Fibroblast of mammary gland (primary cell): ENCODE measurements at regions not wholly inside any gene's neighbourhood (a gene's known extent, or its start where the extent isn't known, plus 50 kb on each side); places are given as distances from the start of the nearest gene placed in this dataset.

Experiments
- DNase-seq: peaks from one replicate; pipeline ENCODE4 v3.0.0-alpha.2; 2010; ENCODE audit warnings: low read depth
- H3K4me3 ChIP-seq: 2 replicates; pipeline ENCODE4 v1.5.1; 2011; ENCODE audit warnings: low read depth, mild to moderate bottlenecking, low read length, moderate library complexity; ENCODE audit not compliant: control insufficient read depth
- CTCF ChIP-seq: conservative IDR thresholded peaks from 2 replicates; pipeline ENCODE4 v1.5.1; 2011; ENCODE audit warnings: low read depth, low read length, inconsistent platforms; ENCODE audit not compliant: control insufficient read depth, insufficient read depth

- no peak overlapping the region for H3K4me3 ChIP-seq
- no peak for DNase-seq
- no peak for TF ChIP-seq CTCF
These were observed 130.5 kb downstream of the TTLL2 start for GRCh38 chr6:167455371-167455770.

- H3K4me3 ChIP-seq = no peak overlapping the region
- TF ChIP-seq CTCF = no peak
- DNase-seq = no peak
These were observed 137.8 kb downstream of the TTLL2 start for GRCh38 chr6:167462514-167463312.

GRCh38 chr6:167464177-167464576, 139.3 kb downstream of the TTLL2 start:
- H3K4me3 ChIP-seq = no peak overlapping the region
- DNase-seq = no peak
- TF ChIP-seq CTCF = no peak

GRCh38 chr6:167465482-167465881, 140.6 kb downstream of the TTLL2 start:
- H3K4me3 ChIP-seq = no peak overlapping the region
- TF ChIP-seq CTCF = no peak

GRCh38 chr6:167467282-167467681, 142.4 kb downstream of the TTLL2 start:
- DNase-seq = no peak
- H3K4me3 ChIP-seq = no peak overlapping the region
- no peak for TF ChIP-seq CTCF

More at GRCh38 chr6:167465482-167465881, 140.6 kb downstream of the TTLL2 start:
- no peak for DNase-seq

GRCh38 chr6:167467793-167468431, 143.0 kb downstream of the TTLL2 start:
- DNase-seq = no peak
- no peak overlapping the region for H3K4me3 ChIP-seq
- TF ChIP-seq CTCF = no peak
